Spleen (tissue), 11 donors: ENCODE measurements at regions not wholly inside any gene's neighbourhood (a gene's known extent, or its start where the extent isn't known, plus 50 kb on each side); places are given as distances from the start of the nearest gene placed in this dataset.
"Not testable (repeated sequence)": the region's sequence is repeated elsewhere in the genome, so short reads cannot be mapped to it uniquely, and the experiment has no call there.

Experiments
- DNase-seq: peaks from one replicate; pipeline ENCODE4 v3.0.0-alpha.2; 2020
- H3K27ac ChIP-seq, 8 donors: fragments of 200-600 bp; sonication (generic) in 7 of 8; 1 replicate in 4 of 8; 2 replicates in 4 of 8; pipeline versions ENCODE4 v1.5.0 to v1.8.0; 2016 to 2021; ENCODE audit warnings: inconsistent platforms in 4 of 8, mild to moderate bottlenecking in 4 of 8, moderate library complexity in 1 of 8
- H3K27me3 ChIP-seq, 7 donors: fragments of 200-600 bp; sonication (generic) in 6 of 7; replicated peaks in 1 of 7; 1 replicate in 4 of 7; 2 replicates in 3 of 7; pipeline versions ENCODE4 v1.5.0 to v1.8.0; 2016 to 2021; ENCODE audit warnings: inconsistent platforms in 3 of 7, mild to moderate bottlenecking in 1 of 7
- H3K36me3 ChIP-seq, 6 donors: fragments of 200-600 bp; sonication (generic) in 5 of 6; 1 replicate in 4 of 6; 2 replicates in 2 of 6; pipeline versions ENCODE4 v1.5.0 to v1.8.0; 2016 to 2021; ENCODE audit warnings: inconsistent platforms in 2 of 6
- H3K4me1 ChIP-seq, 6 donors: fragments of 200-600 bp; sonication (generic) in 5 of 6; 1 replicate in 3 of 6; 2 replicates in 3 of 6; pipeline versions ENCODE4 v1.5.0 to v1.8.0; 2016 to 2021; ENCODE audit warnings: inconsistent platforms in 3 of 6
- H3K4me3 ChIP-seq, 8 donors: fragments of 200-600 bp; sonication (generic) in 7 of 8; 1 replicate in 4 of 8; 2 replicates in 4 of 8; pipeline versions ENCODE4 v1.5.0 to v1.8.0; 2016 to 2021; ENCODE audit warnings: inconsistent platforms in 4 of 8, mild to moderate bottlenecking in 4 of 8, moderate library complexity in 2 of 8
- H3K9me3 ChIP-seq, 8 donors: fragments of 200-600 bp; sonication (generic) in 7 of 8; 1 replicate in 4 of 8; 2 replicates in 4 of 8; pipeline versions ENCODE4 v1.5.0 to v1.8.0; 2016 to 2021; ENCODE audit warnings: inconsistent platforms in 4 of 8
- CTCF ChIP-seq, 11 experiments: fragments of 200-600 bp in 7 of 11; fragments of 450-650 bp in 4 of 11; sonication (generic) in 4 of 11; IDR thresholded peaks in 8 of 11; conservative IDR thresholded peaks in 3 of 11; 1 replicate in 7 of 11; 2 replicates in 4 of 11; pipeline versions ENCODE4 v1.4.0 to v1.8.0; 2016 to 2021; ENCODE audit warnings: antibody characterized with exemption in 11 of 11, inconsistent platforms in 4 of 11, mild to moderate bottlenecking in 1 of 11
- POLR2A ChIP-seq, 3 donors: fragments of 450-650 bp; IDR thresholded peaks; one replicate each; pipeline ENCODE4 v1.5.1; 2017; ENCODE audit warnings: antibody characterized with exemption in 3 of 3, mild to moderate bottlenecking in 1 of 3
- POLR2AphosphoS5 ChIP-seq, 3 donors: sonication (generic); formaldehyde crosslinking; IDR thresholded peaks; one replicate each; pipeline ENCODE4 v1.5.1; 2017; ENCODE audit warnings: antibody characterized with exemption in 3 of 3
- WGBS, 5 donors: extraction: QIAGEN DNeasy Blood & Tissue Kit in 3 of 5; methylation state at CpG; one replicate each; pipeline versions ENCODE4 v1.1.5 to v1.1.7; 2013 to 2018; 5-methylcytosine and 5-hydroxymethylcytosine counted together
- intact Hi-C: fragments of 100-400 bp; cut with DNase I; formaldehyde crosslinking; loops from one replicate; pipeline ENCODE4 v1.15.0; 2023; ENCODE audit warnings: low total_unique reads
- donor health status: healthy with polysubstance abuse.
- donor health status: DM: no; HTN: no; CAD: no; lungs with moderate emphysema.
- donor health status: DM: no; HTN: no; CAD: no.
- donor health status: Bipolar disorder and iron deficiency.
- donor health status: healthy.
- donor health status: DM: no; HTN: no; CAD: no.
- donor health status: DM: yes; HTN: yes; CAD: no.

- intact Hi-C loops: no loop called here
- 67 to 81% (median 69%) methylated on average over 4 of the region's 4 CpGs for WGBS, 5 donors
Measured at GRCh38 chr6:78713564-78713963, 153.8 kb upstream of the IRAK1BP1 start.

DNA sequence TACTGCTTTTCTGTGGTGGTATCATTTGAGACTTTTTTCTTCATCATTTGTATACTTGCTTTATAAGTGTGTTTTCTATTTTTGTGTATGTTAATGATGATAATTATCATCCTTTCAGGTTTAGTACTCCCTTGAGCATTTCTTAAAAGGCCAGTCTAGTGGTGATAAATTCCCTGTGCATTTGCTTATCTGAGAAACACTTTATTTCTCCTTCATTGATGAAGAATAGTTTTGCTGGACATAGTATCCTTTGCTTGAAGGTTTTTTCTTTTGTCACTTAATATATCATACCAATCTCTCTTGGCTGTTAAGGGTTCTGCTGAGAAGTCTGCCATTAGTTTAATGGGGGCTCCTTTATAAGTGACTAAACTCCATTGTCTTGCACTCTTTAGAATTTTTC, 123.2 kb upstream of the IRAK1BP1 start:
- no peaks in the 10 kb centered on the region for H3K27me3 ChIP-seq
- intact Hi-C loops: no loop called here
- H3K27ac ChIP-seq: no peak overlapping the region
- DNase-seq: no peak
- H3K9me3 ChIP-seq: peaks cover 16 to 80% (median 60%) of the 10 kb centered on the region in 8 donors
- no peak for TF ChIP-seq CTCF (IDR thresholded peaks at IDR 0.05 in 8 of 11, conservative IDR thresholded peaks at IDR 0.05 in 3 of 11)
- TF ChIP-seq POLR2A (IDR thresholded peaks at IDR 0.05): no peak
- no peak for TF ChIP-seq POLR2AphosphoS5 (IDR thresholded peaks at IDR 0.05)
- no peaks in the 10 kb centered on the region for H3K4me1 ChIP-seq
- no peak overlapping the region for H3K4me3 ChIP-seq
- no peaks in the 10 kb centered on the region for H3K36me3 ChIP-seq

More at GRCh38 chr6:78713564-78713963, 153.8 kb upstream of the IRAK1BP1 start:
- Histone ChIP-seq H3K9me3 (no peaks in the 10 kb centered on the region), H3K36me3 (no peaks in the 10 kb centered on the region), H3K27ac (no peak overlapping the region), H3K27me3 (no peaks in the 10 kb centered on the region), H3K4me1 (no peaks in the 10 kb centered on the region), H3K4me3 (no peak overlapping the region)
- TF ChIP-seq POLR2AphosphoS5 (IDR thresholded peaks at IDR 0.05): no peak
- TF ChIP-seq POLR2A (IDR thresholded peaks at IDR 0.05): no peak
- no peak for TF ChIP-seq CTCF (IDR thresholded peaks at IDR 0.05 in 8 of 11, conservative IDR thresholded peaks at IDR 0.05 in 3 of 11)
- DNase-seq: no peak

DNA sequence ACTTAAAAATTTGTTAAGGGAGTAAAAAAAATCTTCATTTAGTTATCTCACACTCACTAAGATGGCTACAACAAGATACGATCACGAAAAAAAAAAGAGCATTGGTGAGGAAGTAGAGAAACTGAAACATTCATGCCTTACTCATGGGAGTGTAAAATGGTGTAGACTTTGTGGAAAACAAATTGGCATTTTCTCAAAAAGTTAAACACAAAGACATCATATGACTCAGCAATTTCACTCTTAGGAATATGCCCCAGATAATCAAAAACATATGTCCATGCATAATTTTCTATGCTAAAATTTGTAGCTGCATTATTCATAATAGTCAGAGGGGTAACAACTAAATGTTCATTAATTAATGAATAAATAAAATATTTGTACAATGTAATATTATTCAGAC, 120.9 kb upstream of the IRAK1BP1 start:
- H3K36me3 ChIP-seq: no peaks in the 10 kb centered on the region
- no peak for TF ChIP-seq CTCF (IDR thresholded peaks at IDR 0.05 in 8 of 11, conservative IDR thresholded peaks at IDR 0.05 in 3 of 11)
- no peak for TF ChIP-seq POLR2A (IDR thresholded peaks at IDR 0.05)
- no peak for TF ChIP-seq POLR2AphosphoS5 (IDR thresholded peaks at IDR 0.05)
- H3K9me3 ChIP-seq: peaks cover 16 to 72% (median 59%) of the 10 kb centered on the region in 8 donors
- DNase-seq: no peak
- H3K27me3 ChIP-seq: no peaks in the 10 kb centered on the region
- intact Hi-C loops: no loop called here
- H3K4me1 ChIP-seq: no peaks in the 10 kb centered on the region
- H3K4me3 ChIP-seq: no peak overlapping the region
- 77 to 93% (median 82%) methylated on average over 2 of the region's 2 CpGs for WGBS, 5 donors
- H3K27ac ChIP-seq: no peak overlapping the region

DNA sequence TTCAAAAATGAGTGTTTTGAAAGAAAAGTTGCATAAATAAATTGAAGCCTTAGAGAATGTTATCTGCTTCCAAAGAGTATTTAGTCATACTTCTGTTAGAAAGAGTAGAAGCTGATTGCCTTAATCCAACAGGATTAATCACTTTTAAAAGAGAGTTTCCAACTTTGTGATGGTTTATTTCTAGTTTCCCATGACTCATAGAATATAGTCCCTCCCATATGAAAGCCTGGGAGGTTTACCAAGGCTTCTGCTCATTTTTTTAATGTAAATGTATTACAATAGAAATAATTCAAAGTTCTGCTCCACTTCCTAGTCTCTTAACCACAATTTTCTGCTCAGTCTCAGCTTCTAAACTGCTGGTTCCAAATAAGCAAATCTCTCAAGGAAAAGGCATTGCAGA, 118.0 kb upstream of the IRAK1BP1 start:
- no peaks in the 10 kb centered on the region for H3K27me3 ChIP-seq
- H3K4me1 ChIP-seq: no peaks in the 10 kb centered on the region
- intact Hi-C loops: no loop called here
- TF ChIP-seq POLR2AphosphoS5 (IDR thresholded peaks at IDR 0.05): no peak
- no peak for TF ChIP-seq POLR2A (IDR thresholded peaks at IDR 0.05)
- TF ChIP-seq CTCF (IDR thresholded peaks at IDR 0.05 in 8 of 11, conservative IDR thresholded peaks at IDR 0.05 in 3 of 11): no peak
- H3K9me3 ChIP-seq: peaks cover 10 to 45% (median 39%) of the 10 kb centered on the region in 8 donors
- H3K36me3 ChIP-seq: no peaks in the 10 kb centered on the region
- no peak for DNase-seq
- no peak overlapping the region for H3K27ac ChIP-seq
- H3K4me3 ChIP-seq: no peak overlapping the region

DNA sequence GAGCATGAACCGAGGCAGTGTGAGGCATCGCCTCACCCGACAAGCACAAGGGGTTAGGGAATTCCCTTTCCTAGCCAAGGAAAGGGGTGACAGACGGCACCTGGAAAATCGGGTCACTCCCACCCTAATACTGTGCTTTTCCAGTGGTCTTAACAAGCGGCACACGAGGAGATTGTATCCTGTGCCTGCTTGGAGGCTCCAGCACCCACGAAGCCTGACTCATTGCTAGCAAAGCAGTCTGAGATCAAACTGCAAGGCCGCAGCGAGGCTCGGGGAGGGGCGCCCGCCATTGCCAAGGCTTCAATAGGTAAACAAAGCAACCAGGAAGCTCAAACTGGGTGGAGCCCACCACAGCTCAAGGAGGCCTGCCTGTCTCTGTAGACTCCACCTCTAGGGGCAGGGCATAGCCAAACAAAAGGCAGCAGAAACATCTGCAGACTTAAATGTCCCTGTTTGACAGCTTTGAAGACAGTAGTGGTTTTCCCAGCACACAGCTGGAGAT, 109.0 kb upstream of the IRAK1BP1 start:
- H3K4me1 ChIP-seq, H3K27me3 ChIP-seq, H3K27ac ChIP-seq, H3K36me3 ChIP-seq, H3K4me3 ChIP-seq, DNase-seq, intact Hi-C loops: not testable (repeated sequence)
- H3K9me3 ChIP-seq: peaks cover 0 to 32% (median 0%) of the 10 kb centered on the region in 8 donors
- WGBS, 5 donors: 77 to 95% (median 80%) methylated on average over 8 to 13 of the region's 13 CpGs
